H1 (cell line): ENCODE measurements at regions not wholly inside any gene's neighbourhood (a gene's known extent, or its start where the extent isn't known, plus 50 kb on each side); places are given as distances from the start of the nearest gene placed in this dataset.

Experiments used
- CTCF ChIA-PET: fragments of 300-600 bp; sonication (Branson Sonifier 250); formaldehyde crosslinking; loops from one replicate; lab custom pipeline; 2021; ENCODE audit not compliant: partially characterized antibody; lab: Charles Lee
- POLR2A ChIA-PET: fragments of 300-600 bp; sonication (Branson Sonifier 250); formaldehyde crosslinking; loops from one replicate; lab custom pipeline; 2021; ENCODE audit warnings: inconsistent platforms; ENCODE audit not compliant: partially characterized antibody; lab: Charles Lee
- DNase-seq, 2 experiments: peaks; one replicate each; pipeline versions ENCODE4 v3.0.0 to v3.0.0-alpha.2; 2010 to 2022; ENCODE audit warnings: low spot score in 2 of 2, low read depth in 1 of 2, mixed read lengths in 1 of 2
- FAIRE-seq: peaks from 2 replicates; lab custom pipeline; 2011; peaks lifted over from hg19 to GRCh38; lab: Jason Lieb, UNC
- H2AFZ ChIP-seq: 2 replicates; pipeline ENCODE4 v1.8.1; 2012; ENCODE audit warnings: low read length, inconsistent platforms
- H2AK5ac ChIP-seq: 2 replicates; pipeline ENCODE4 v1.6.1; 2013; ENCODE audit warnings: low read depth, low read length
- H2BK120ac ChIP-seq: replicated peaks from 2 replicates; pipeline ENCODE3; 2013; ENCODE audit warnings: low read depth, low read length, inconsistent platforms
- H2BK12ac ChIP-seq: 2 replicates; pipeline ENCODE4 v1.6.1; 2013; ENCODE audit warnings: low read depth, low read length
- H2BK15ac ChIP-seq: 2 replicates; pipeline ENCODE4 v1.6.1; 2013; ENCODE audit warnings: low read length
- H2BK20ac ChIP-seq: 2 replicates; pipeline ENCODE4 v1.6.1; 2013; ENCODE audit warnings: low read length
- H2BK5ac ChIP-seq: 2 replicates; pipeline ENCODE4 v1.6.1; 2013; ENCODE audit warnings: low read depth, low read length
- H3K14ac ChIP-seq: 2 replicates; pipeline ENCODE4 v1.6.1; 2013; ENCODE audit warnings: inconsistent platforms; ENCODE audit not compliant: insufficient read length
- H3K18ac ChIP-seq: 2 replicates; pipeline ENCODE4 v1.6.1; 2013; ENCODE audit warnings: low read length; ENCODE audit errors: extremely low read depth
- H3K23ac ChIP-seq: 2 replicates; pipeline ENCODE4 v1.6.1; 2013; ENCODE audit warnings: inconsistent platforms; ENCODE audit not compliant: insufficient read length
- H3K23me2 ChIP-seq: 2 replicates; pipeline ENCODE4 v1.6.1; 2013; ENCODE audit warnings: low read depth, low read length
- H3K27ac ChIP-seq: 2 replicates; pipeline ENCODE4 v1.6.1; 2011; ENCODE audit warnings: low read depth, low read length, inconsistent platforms
- H3K27me3 ChIP-seq, 4 experiments: replicated peaks in 1 of 4; 1 replicate in 1 of 4; 2 replicates in 3 of 4; pipeline versions ENCODE4 v1.6.1 to v1.8.1; 2011 to 2013; ENCODE audit warnings: low read length in 3 of 4, mild to moderate bottlenecking in 3 of 4, inconsistent platforms in 2 of 4, mixed read lengths in 2 of 4, moderate library complexity in 1 of 4; ENCODE audit not compliant: control insufficient read depth in 3 of 4, insufficient read depth in 3 of 4; ENCODE audit errors: extremely low read depth in 1 of 4
- H3K36me3 ChIP-seq, 4 experiments: 2 replicates each; pipeline versions ENCODE4 v1.6.1 to v1.8.1; 2011 to 2013; ENCODE audit warnings: mild to moderate bottlenecking in 4 of 4, low read length in 3 of 4, moderate library complexity in 2 of 4, control low read depth in 1 of 4, inconsistent platforms in 1 of 4; ENCODE audit not compliant: insufficient read depth in 4 of 4, control insufficient read depth in 2 of 4
- H3K4ac ChIP-seq: replicated peaks from 2 replicates; pipeline ENCODE3; 2013; ENCODE audit warnings: low read length, low read depth, mixed read lengths, inconsistent platforms; ENCODE audit not compliant: insufficient read length
- H3K4me1 ChIP-seq, 4 experiments: replicated peaks in 1 of 4; 1 replicate in 1 of 4; 2 replicates in 3 of 4; pipeline versions ENCODE4 v1.6.1 to v1.8.1; 2011 to 2013; ENCODE audit warnings: low read length in 3 of 4, inconsistent platforms in 2 of 4, mixed read lengths in 1 of 4; ENCODE audit not compliant: insufficient read depth in 4 of 4, control insufficient read depth in 3 of 4
- H3K4me2 ChIP-seq, 2 experiments: 2 replicates each; pipeline versions ENCODE4 v1.6.1 to v1.8.1; 2011 to 2013; ENCODE audit warnings: low read depth in 2 of 2, low read length in 2 of 2, control low read depth in 1 of 2, inconsistent platforms in 1 of 2, mild to moderate bottlenecking in 1 of 2; ENCODE audit not compliant: insufficient read depth in 1 of 2
- H3K4me3 ChIP-seq, 4 experiments: fragments of 200-600, 300-600 bp in 1 of 4; sonication (generic), shearing (Covaris generic), sonication (Bioruptor Twin) in 1 of 4; 2 replicates each; pipeline versions ENCODE4 v1.5.1 to v1.8.1; 2011 to 2016; ENCODE audit warnings: low read length in 4 of 4, low read depth in 3 of 4, control low read depth in 2 of 4, inconsistent platforms in 2 of 4, mild to moderate bottlenecking in 2 of 4, mixed read lengths in 1 of 4, moderate library complexity in 1 of 4; ENCODE audit not compliant: insufficient read depth in 2 of 4; ENCODE audit errors: extremely low read depth in 1 of 4
- H3K56ac ChIP-seq: replicated peaks from 2 replicates; pipeline ENCODE3; 2013; ENCODE audit warnings: low read depth, mild to moderate bottlenecking, mixed read lengths, low read length, inconsistent platforms; ENCODE audit not compliant: insufficient read length
- H3K79me1 ChIP-seq: 2 replicates; pipeline ENCODE4 v1.6.1; 2013; ENCODE audit warnings: low read depth, low read length, control low read depth
- H3K79me2 ChIP-seq, 2 experiments: 2 replicates each; pipeline versions ENCODE4 v1.6.1 to v1.8.1; 2012 to 2013; ENCODE audit warnings: low read length in 2 of 2, mild to moderate bottlenecking in 2 of 2, inconsistent platforms in 1 of 2; ENCODE audit not compliant: insufficient read depth in 2 of 2, control insufficient read depth in 1 of 2
- H3K9ac ChIP-seq, 4 experiments: replicated peaks in 1 of 4; 1 replicate in 1 of 4; 2 replicates in 3 of 4; pipeline versions ENCODE4 v1.6.1 to v1.8.1; 2011 to 2013; ENCODE audit warnings: low read depth in 3 of 4, low read length in 3 of 4, control low read depth in 2 of 4, mild to moderate bottlenecking in 2 of 4, moderate library complexity in 2 of 4, inconsistent platforms in 1 of 4; ENCODE audit errors: extremely low read depth in 1 of 4
- H3K9me3 ChIP-seq, 2 experiments: 2 replicates each; pipeline versions ENCODE4 v1.6.1 to v1.8.1; 2012 to 2013; ENCODE audit warnings: mild to moderate bottlenecking in 2 of 2, moderate library complexity in 2 of 2, control low read depth in 1 of 2, inconsistent platforms in 1 of 2, low read depth in 1 of 2, low read length in 1 of 2, mixed read lengths in 1 of 2; ENCODE audit not compliant: insufficient read depth in 2 of 2
- H4K20me1 ChIP-seq, 2 experiments: replicated peaks in 1 of 2; 2 replicates each; pipeline versions ENCODE3 to v1.8.1; 2011 to 2013; ENCODE audit warnings: inconsistent platforms in 2 of 2, low read length in 2 of 2, mild to moderate bottlenecking in 1 of 2; ENCODE audit not compliant: insufficient read depth in 2 of 2, control insufficient read depth in 1 of 2
- H4K5ac ChIP-seq: 2 replicates; pipeline ENCODE4 v1.6.1; 2013; ENCODE audit warnings: low read length, low read depth, mixed read lengths, inconsistent platforms; ENCODE audit not compliant: insufficient read length
- H4K8ac ChIP-seq: 2 replicates; pipeline ENCODE4 v1.8.0; 2013; ENCODE audit warnings: mild to moderate bottlenecking, moderate library complexity, low read length, inconsistent platforms; ENCODE audit not compliant: insufficient read depth; ENCODE audit errors: extremely low read depth
- H4K91ac ChIP-seq: replicated peaks from 2 replicates; pipeline ENCODE3; 2013; ENCODE audit warnings: low read length, mixed read lengths, inconsistent platforms; ENCODE audit not compliant: insufficient read length
- EP300 ChIP-seq, 2 experiments: IDR thresholded peaks; 1 replicate in 1 of 2; 2 replicates in 1 of 2; pipeline ENCODE4 v1.6.1; 2011 to 2012; ENCODE audit warnings: low read depth in 2 of 2, low read length in 2 of 2, mild to moderate bottlenecking in 2 of 2, borderline replicate concordance in 1 of 2, inconsistent platforms in 1 of 2, moderate library complexity in 1 of 2
- EZH2 ChIP-seq: fragments of 200-600 bp; sonication (generic); IDR thresholded peaks from 2 replicates; pipeline ENCODE4 v1.7.1; 2012; ENCODE audit warnings: low read depth, mild to moderate bottlenecking, moderate library complexity, low read length, inconsistent platforms; ENCODE audit not compliant: severe bottlenecking
- NANOG ChIP-seq: IDR thresholded peaks from 2 replicates; pipeline ENCODE4 v1.6.1; 2011; ENCODE audit warnings: low read length, low read depth, mild to moderate bottlenecking, inconsistent platforms; ENCODE audit not compliant: insufficient read depth, poor library complexity, severe bottlenecking
- POLR2AphosphoS5 ChIP-seq: IDR thresholded peaks from 2 replicates; pipeline ENCODE4 v1.6.1; 2011; ENCODE audit warnings: low read depth, low read length
- RFX5 ChIP-seq: IDR thresholded peaks from 2 replicates; pipeline ENCODE4 v1.6.1; 2011; ENCODE audit warnings: low read depth, low read length, improper control_type of control experiment, borderline replicate concordance
- SP2 ChIP-seq: IDR thresholded peaks from 2 replicates; pipeline ENCODE4 v1.6.1; 2012; ENCODE audit warnings: mild to moderate bottlenecking, low read length, inconsistent platforms
- TAF7 ChIP-seq: optimal IDR thresholded peaks from 2 replicates; pipeline ENCODE3; 2011; ENCODE audit warnings: low read depth, mild to moderate bottlenecking, inconsistent platforms, low read length, moderate library complexity, borderline replicate concordance
- TBP ChIP-seq: IDR thresholded peaks from 2 replicates; pipeline ENCODE4 v1.6.1; 2011; ENCODE audit warnings: low read depth, low read length, improper control_type of control experiment
- TEAD4 ChIP-seq: IDR thresholded peaks from 2 replicates; pipeline ENCODE4 v1.6.1; 2012; ENCODE audit warnings: low read depth, low read length, inconsistent platforms, mixed read lengths
- WGBS, 2 experiments: shearing (Covaris generic) in 1 of 2; methylation state at CpG; one replicate each; pipeline versions ENCODE4 v1.1.6 to v1.1.7; 2013 to 2015; ENCODE audit warnings: low lambda C conversion rate in 2 of 2, mixed read lengths in 2 of 2, inconsistent platforms in 1 of 2, low coverage in 1 of 2, missing lambda C conversion rate in 1 of 2; ENCODE audit not compliant: insufficient replicate concordance in 2 of 2, insufficient coverage in 1 of 2, insufficient read length in 1 of 2; ENCODE audit errors: extremely low coverage in 1 of 2, missing lambda C conversion rate in 1 of 2; 5-methylcytosine and 5-hydroxymethylcytosine counted together

GRCh38 chr16:64740261-64740660, 381.6 kb downstream of the CDH11 start:
- 69% methylated on average over 2 of the region's 2 CpGs; no CpG with 5 or more reads in 1 of the 2 experiments for WGBS, 2 experiments

More at GRCh38 chr16:64740261-64740660, 381.6 kb downstream of the CDH11 start:
- Histone ChIP-seq H3K36me3 (no peaks in the 10 kb centered on the region), H3K4me1 (no peaks in the 10 kb centered on the region), H3K4me2 (no peak overlapping the region), H2BK120ac (no peak overlapping the region), H3K9me3 (no peaks in the 10 kb centered on the region), H3K79me2 (no peaks in the 10 kb centered on the region), H3K23me2 (no peaks in the 10 kb centered on the region), H3K27ac (no peak overlapping the region), H3K79me1 (no peaks in the 10 kb centered on the region), H2BK5ac (no peak overlapping the region), H4K20me1 (no peaks in the 10 kb centered on the region), H3K56ac (no peak overlapping the region), H3K27me3 (no peaks in the 10 kb centered on the region), H4K8ac (no peak overlapping the region), H2BK12ac (no peak overlapping the region), H2AK5ac (no peak overlapping the region), H3K18ac (no peak overlapping the region), H2BK20ac (no peak overlapping the region), H3K9ac (no peak overlapping the region), H2BK15ac (no peak overlapping the region), H4K91ac (no peak overlapping the region), H2AFZ (no peak overlapping the region), H3K4ac (no peak overlapping the region), H3K23ac (no peak overlapping the region), H3K4me3 (no peak overlapping the region), H4K5ac (no peak overlapping the region), H3K14ac (no peak overlapping the region)
- DNase-seq (no peak), FAIRE-seq (no peak)
- POLR2A ChIA-PET = no interaction called here
- TF ChIP-seq EP300 (IDR thresholded peaks at IDR 0.05; ENCODE audit: borderline replicate concordance in 1 of 2, low read depth in 2 of 2, low read length in 2 of 2) (no peak), EZH2 (no peak), RFX5 (no peak), TAF7 (no peak), TBP (no peak), SP2 (no peak), TEAD4 (no peak), POLR2AphosphoS5 (no peak), NANOG (no peak)
- CTCF ChIA-PET = no interaction called here
